GM12878 (cell line): ENCODE measurements at regions not wholly inside any gene's neighbourhood (a gene's known extent, or its start where the extent isn't known, plus 50 kb on each side); places are given as distances from the start of the nearest gene placed in this dataset.

Experiments used
- ATAC-seq: fragments of 200-7000 bp; cut with Tn5 transposase; 3 replicates; pipeline ENCODE4 v1.9.1; 2020; ENCODE audit warnings: mild to moderate bottlenecking, moderate library complexity
- BruUV-seq: library from RNA; stranded (reverse); fragments of 400-500 nt; replicated peaks from 2 replicates; lab custom pipeline; 2021; lab: Mats Ljungman, UMichigan
- CTCF ChIA-PET: fragments of 300-600 bp; sonication (Branson Sonifier 250); formaldehyde crosslinking; extraction: SDS; loops from one replicate; lab custom pipeline; 2021; ENCODE audit warnings: inconsistent platforms; lab: Yijun Ruan, JAX
- POLR2A ChIA-PET: fragments of 350-600 bp; formaldehyde crosslinking; extraction: SDS; loops from one replicate; lab custom pipeline; 2021; ENCODE audit warnings: inconsistent platforms; lab: Charles Lee
- RAD21 ChIA-PET: fragments of 300-600 bp; sonication (Branson Sonifier 250); formaldehyde crosslinking; loops from one replicate; lab custom pipeline; 2023; ENCODE audit warnings: antibody characterized with exemption; ENCODE audit not compliant: unreplicated experiment; lab: Charles Lee
- SMC1A ChIA-PET: fragments of 300-600 bp; sonication (Branson Sonifier 250); formaldehyde crosslinking; loops from one replicate; lab custom pipeline; 2023; ENCODE audit not compliant: unreplicated experiment, uncharacterized antibody; lab: Charles Lee
- DNase-seq: peaks from one replicate; pipeline ENCODE4 v3.0.0-alpha.2; 2011; ENCODE audit warnings: low read depth, low spot score
- FAIRE-seq: peaks from 3 replicates; lab custom pipeline; 2011; peaks lifted over from hg19 to GRCh38; lab: Jason Lieb, UNC
- H2AFZ ChIP-seq: 2 replicates; pipeline ENCODE4 v1.6.0; 2011; ENCODE audit warnings: low read depth, low read length, control low read depth; ENCODE audit not compliant: control insufficient read depth
- H3K27ac ChIP-seq: 2 replicates; pipeline ENCODE4 v1.5.1; 2011; ENCODE audit warnings: control low read depth; ENCODE audit not compliant: control insufficient read depth, insufficient read depth
- H3K27me3 ChIP-seq, 2 experiments: replicated peaks in 1 of 2; 2 replicates each; pipeline versions ENCODE4 v1.6.0 to v1.6.1; 2011; ENCODE audit warnings: low read length in 1 of 2; ENCODE audit not compliant: control insufficient read depth in 2 of 2, insufficient read depth in 2 of 2
- H3K36me3 ChIP-seq, 2 experiments: 2 replicates each; pipeline ENCODE4 v1.5.1; 2011; ENCODE audit warnings: low read length in 1 of 2; ENCODE audit not compliant: control insufficient read depth in 2 of 2, insufficient read depth in 2 of 2
- H3K4me1 ChIP-seq: 2 replicates; pipeline ENCODE4 v1.6.1; 2011; ENCODE audit warnings: mild to moderate bottlenecking, low read length, moderate library complexity, mixed read lengths; ENCODE audit not compliant: control insufficient read depth, insufficient read depth
- H3K4me2 ChIP-seq: 2 replicates; pipeline ENCODE4 v1.6.0; 2011; ENCODE audit warnings: control low read depth; ENCODE audit not compliant: control insufficient read depth, insufficient read depth
- H3K4me3 ChIP-seq: fragments of 200-600 bp; sonication (generic); 2 replicates; pipeline ENCODE4 v1.5.1; 2016
- H3K79me2 ChIP-seq: 2 replicates; pipeline ENCODE4 v1.6.0; 2011; ENCODE audit warnings: low read length; ENCODE audit not compliant: control insufficient read depth, insufficient read depth
- H3K9ac ChIP-seq: 2 replicates; pipeline ENCODE4 v1.8.0; 2011; ENCODE audit warnings: low read length, control low read depth, mixed read lengths; ENCODE audit not compliant: control insufficient read depth, insufficient read depth
- H3K9me3 ChIP-seq: replicated peaks from 3 replicates; pipeline ENCODE4 v1.5.1; 2011; ENCODE audit warnings: mild to moderate bottlenecking, low read length; ENCODE audit not compliant: control insufficient read depth, insufficient read depth
- H4K20me1 ChIP-seq: 2 replicates; pipeline ENCODE4 v1.6.0; 2011; ENCODE audit not compliant: control insufficient read depth, insufficient read depth
- CBX3 ChIP-seq: fragments of 200-600 bp; sonication (generic); IDR thresholded peaks from 2 replicates; pipeline ENCODE4 v1.6.1; 2016; ENCODE audit warnings: low read depth, borderline replicate concordance
- ESRRA ChIP-seq: IDR thresholded peaks from 2 replicates; pipeline ENCODE4 v1.6.1; 2012; ENCODE audit warnings: mild to moderate bottlenecking, low read length, improper control_type of control experiment
- RAD21 ChIP-seq: IDR thresholded peaks from 2 replicates; pipeline ENCODE4 v1.6.1; 2011; ENCODE audit warnings: mild to moderate bottlenecking, low read depth, low read length, moderate library complexity; ENCODE audit not compliant: insufficient read depth
- RAD51 ChIP-seq: fragments of 450-650 bp; IDR thresholded peaks from 2 replicates; pipeline ENCODE4 v1.6.1; 2016; ENCODE audit warnings: moderate library complexity, mild to moderate bottlenecking, inconsistent platforms
- RCOR1 ChIP-seq: conservative IDR thresholded peaks from 2 replicates; pipeline ENCODE4 v1.6.1; 2012; ENCODE audit warnings: low read depth, low read length, improper control_type of control experiment
- SIX5 ChIP-seq: IDR thresholded peaks from 2 replicates; pipeline ENCODE4 v1.6.1; 2011; ENCODE audit warnings: mild to moderate bottlenecking, low read depth, low read length, moderate library complexity; ENCODE audit not compliant: severe bottlenecking
- WGBS: methylation state at CpG from one replicate; pipeline ENCODE4 v1.1.6; 2016; ENCODE audit warnings: low lambda C conversion rate; ENCODE audit not compliant: insufficient replicate concordance, insufficient coverage; ENCODE audit errors: missing lambda C conversion rate; 5-methylcytosine and 5-hydroxymethylcytosine counted together
- in situ Hi-C: fragments of 300-500 bp; cut with MboI; formaldehyde crosslinking; loops from 9 replicates; pipeline ENCODE4 v1.14.3; 2018; ENCODE audit warnings: mixed read lengths
- intact Hi-C: fragments of 100-400 bp; cut with micrococcal nuclease; formaldehyde crosslinking; loops from one replicate; pipeline ENCODE4 v1.14.2; 2022; ENCODE audit not compliant: unreplicated experiment
- TF ChIP-seq, protein P1 (sequence below): IDR thresholded peaks from 2 replicates; pipeline ENCODE4 v1.6.1; 2012; ENCODE audit warnings: low read depth, low read length, improper control_type of control experiment
- TF ChIP-seq, protein P2 (sequence below): IDR thresholded peaks from 2 replicates; pipeline ENCODE4 v1.6.1; 2012; ENCODE audit warnings: mild to moderate bottlenecking, low read depth, low read length

DNA sequence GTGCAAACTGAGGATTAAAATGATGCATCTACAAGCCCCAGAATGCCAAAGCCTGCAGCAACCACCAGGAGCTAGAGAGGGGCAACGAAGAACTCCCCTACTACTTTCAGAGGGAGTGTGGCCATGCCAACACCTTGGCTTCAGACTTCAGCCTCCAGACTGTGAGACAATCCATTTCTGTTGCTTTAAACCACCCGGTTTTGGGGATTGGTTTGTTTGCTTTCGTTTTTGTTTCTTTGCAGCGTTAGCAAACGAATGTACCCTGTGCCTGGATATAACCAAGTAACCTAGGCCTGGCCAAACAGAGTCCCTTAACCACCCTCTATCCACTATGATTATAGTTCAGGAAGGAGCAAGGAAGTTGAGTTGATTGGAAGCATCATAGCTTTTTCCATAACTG, 171.2 kb upstream of the NCK2 start:
- Histone ChIP-seq H3K79me2 (no peaks in the 10 kb centered on the region), H3K27me3 (no peaks in the 10 kb centered on the region; a peak in 1 of 4 replicates), H2AFZ (peak overlapping the region; percentile 17; the same call in 1 of the 2 replicates), H3K9ac (no peak overlapping the region), H3K4me1 (no peaks in the 10 kb centered on the region), H3K27ac (no peak overlapping the region), H3K9me3 (no peaks in the 10 kb centered on the region), H3K4me2 (peak overlapping the region; percentile 17; the same call in 1 of the 2 replicates), H4K20me1 (no peaks in the 10 kb centered on the region), H3K4me3 (no peak overlapping the region), H3K36me3 (no peaks in the 10 kb centered on the region)
- ATAC-seq (peak; percentile 33; the same call in 2 of the 3 replicates), DNase-seq (no peak), FAIRE-seq (no peak)
- 43% methylated on average over 5 of the region's 5 CpGs for WGBS
- ChIA-PET POLR2A (interaction anchor here (0.6 kb wide), 2 partner anchors 407 to 411 kb away, joined by 5 to 6 read pairs; no protein-coding TSS in a partner anchor), RAD21 (no interaction called here), CTCF (interaction anchor here (0.8 kb wide), 1 partner anchor 391 kb away, joined by 3 read pairs; no protein-coding TSS in a partner anchor), SMC1A (interaction anchor here (1.0 kb wide), 1 partner anchor 10 kb away, joined by 4 read pairs; no protein-coding TSS in a partner anchor)
- intact Hi-C loops (no loop called here), in situ Hi-C loops (no loop called here)
- no TSS peak for BruUV-seq
- TF ChIP-seq RAD21 (no peak), RAD51 (no peak), ESRRA (no peak), CBX3 (no peak), RCOR1 (no peak), SIX5 (no peak)
- TF ChIP-seq, protein P1, sequence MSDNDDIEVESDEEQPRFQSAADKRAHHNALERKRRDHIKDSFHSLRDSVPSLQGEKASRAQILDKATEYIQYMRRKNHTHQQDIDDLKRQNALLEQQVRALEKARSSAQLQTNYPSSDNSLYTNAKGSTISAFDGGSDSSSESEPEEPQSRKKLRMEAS: no peak
- TF ChIP-seq, protein P2, sequence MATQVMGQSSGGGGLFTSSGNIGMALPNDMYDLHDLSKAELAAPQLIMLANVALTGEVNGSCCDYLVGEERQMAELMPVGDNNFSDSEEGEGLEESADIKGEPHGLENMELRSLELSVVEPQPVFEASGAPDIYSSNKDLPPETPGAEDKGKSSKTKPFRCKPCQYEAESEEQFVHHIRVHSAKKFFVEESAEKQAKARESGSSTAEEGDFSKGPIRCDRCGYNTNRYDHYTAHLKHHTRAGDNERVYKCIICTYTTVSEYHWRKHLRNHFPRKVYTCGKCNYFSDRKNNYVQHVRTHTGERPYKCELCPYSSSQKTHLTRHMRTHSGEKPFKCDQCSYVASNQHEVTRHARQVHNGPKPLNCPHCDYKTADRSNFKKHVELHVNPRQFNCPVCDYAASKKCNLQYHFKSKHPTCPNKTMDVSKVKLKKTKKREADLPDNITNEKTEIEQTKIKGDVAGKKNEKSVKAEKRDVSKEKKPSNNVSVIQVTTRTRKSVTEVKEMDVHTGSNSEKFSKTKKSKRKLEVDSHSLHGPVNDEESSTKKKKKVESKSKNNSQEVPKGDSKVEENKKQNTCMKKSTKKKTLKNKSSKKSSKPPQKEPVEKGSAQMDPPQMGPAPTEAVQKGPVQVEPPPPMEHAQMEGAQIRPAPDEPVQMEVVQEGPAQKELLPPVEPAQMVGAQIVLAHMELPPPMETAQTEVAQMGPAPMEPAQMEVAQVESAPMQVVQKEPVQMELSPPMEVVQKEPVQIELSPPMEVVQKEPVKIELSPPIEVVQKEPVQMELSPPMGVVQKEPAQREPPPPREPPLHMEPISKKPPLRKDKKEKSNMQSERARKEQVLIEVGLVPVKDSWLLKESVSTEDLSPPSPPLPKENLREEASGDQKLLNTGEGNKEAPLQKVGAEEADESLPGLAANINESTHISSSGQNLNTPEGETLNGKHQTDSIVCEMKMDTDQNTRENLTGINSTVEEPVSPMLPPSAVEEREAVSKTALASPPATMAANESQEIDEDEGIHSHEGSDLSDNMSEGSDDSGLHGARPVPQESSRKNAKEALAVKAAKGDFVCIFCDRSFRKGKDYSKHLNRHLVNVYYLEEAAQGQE: no peak
